Loucy (cell line): ENCODE measurements at regions not wholly inside any gene's neighbourhood (a gene's known extent, or its start where the extent isn't known, plus 50 kb on each side); places are given as distances from the start of the nearest gene placed in this dataset.

Experiments used
- EZH2phosphoT487 ChIP-seq: fragments of 200-600 bp; IDR thresholded peaks from 2 replicates; pipeline ENCODE4 v1.6.1; 2018; ENCODE audit warnings: antibody characterized with exemption, mild to moderate bottlenecking, moderate library complexity, borderline replicate concordance
- TF ChIP-seq, protein P1 (sequence below): fragments of 200-600 bp; sonication (generic); conservative IDR thresholded peaks from 2 replicates; pipeline ENCODE4 v1.5.1; 2014; ENCODE audit warnings: mild to moderate bottlenecking, antibody characterized with exemption, low read length

DNA sequence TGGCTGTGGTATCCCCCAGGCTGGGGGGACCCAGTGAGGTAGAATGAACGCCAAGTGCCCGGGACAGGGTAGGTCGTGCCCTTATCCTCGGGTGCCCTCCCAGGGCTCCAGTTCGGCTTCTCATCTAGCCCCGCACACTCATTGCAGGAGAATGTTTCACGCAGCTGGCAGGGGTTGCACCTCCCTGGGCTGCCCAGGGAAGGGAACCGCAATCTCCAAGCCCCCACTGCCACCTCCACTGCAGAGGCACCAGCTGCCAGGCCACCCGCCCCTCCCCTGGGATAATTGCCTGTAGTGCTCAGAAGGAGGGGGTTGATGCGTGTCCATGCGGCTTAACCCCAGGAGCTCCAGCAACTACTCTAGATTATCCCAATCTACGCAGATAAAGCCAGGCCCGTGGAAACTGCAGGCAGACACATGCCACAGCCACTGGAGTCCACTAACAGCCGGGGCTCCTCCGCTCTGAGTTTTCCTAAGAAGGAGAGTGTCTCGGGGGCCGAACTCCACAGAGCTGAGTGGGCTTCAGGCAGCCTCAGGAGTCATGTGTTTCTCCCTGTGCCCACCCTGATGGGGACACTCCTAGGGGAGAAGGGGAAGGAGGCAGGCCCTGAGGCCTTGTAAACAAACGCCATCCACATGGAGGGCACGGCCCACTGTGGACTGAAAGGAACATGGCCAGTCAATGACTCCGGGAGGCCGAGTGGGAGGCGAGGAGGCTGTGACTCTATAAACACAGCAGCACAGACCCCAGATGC is 137.2 kb upstream of the IQSEC1 start:
- TF ChIP-seq, protein P1, sequence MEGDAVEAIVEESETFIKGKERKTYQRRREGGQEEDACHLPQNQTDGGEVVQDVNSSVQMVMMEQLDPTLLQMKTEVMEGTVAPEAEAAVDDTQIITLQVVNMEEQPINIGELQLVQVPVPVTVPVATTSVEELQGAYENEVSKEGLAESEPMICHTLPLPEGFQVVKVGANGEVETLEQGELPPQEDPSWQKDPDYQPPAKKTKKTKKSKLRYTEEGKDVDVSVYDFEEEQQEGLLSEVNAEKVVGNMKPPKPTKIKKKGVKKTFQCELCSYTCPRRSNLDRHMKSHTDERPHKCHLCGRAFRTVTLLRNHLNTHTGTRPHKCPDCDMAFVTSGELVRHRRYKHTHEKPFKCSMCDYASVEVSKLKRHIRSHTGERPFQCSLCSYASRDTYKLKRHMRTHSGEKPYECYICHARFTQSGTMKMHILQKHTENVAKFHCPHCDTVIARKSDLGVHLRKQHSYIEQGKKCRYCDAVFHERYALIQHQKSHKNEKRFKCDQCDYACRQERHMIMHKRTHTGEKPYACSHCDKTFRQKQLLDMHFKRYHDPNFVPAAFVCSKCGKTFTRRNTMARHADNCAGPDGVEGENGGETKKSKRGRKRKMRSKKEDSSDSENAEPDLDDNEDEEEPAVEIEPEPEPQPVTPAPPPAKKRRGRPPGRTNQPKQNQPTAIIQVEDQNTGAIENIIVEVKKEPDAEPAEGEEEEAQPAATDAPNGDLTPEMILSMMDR: no peak
- no peak for TF ChIP-seq EZH2phosphoT487
